ENCODE measurements at regions not wholly inside any gene's neighbourhood (a gene's known extent, or its start where the extent isn't known, plus 50 kb on each side); places are given as distances from the start of the nearest gene placed in this dataset.

GRCh38 chr10:36840788-36841187, 284.6 kb upstream of the ANKRD30A start:
- no peaks in the 10 kb centered on the region for H3K27me3 ChIP-seq
- H3K4me1 ChIP-seq, result no peaks in the 10 kb centered on the region
- no peaks in the 10 kb centered on the region for H3K9me3 ChIP-seq
- intact Hi-C loops (cut with DNase I; ENCODE audit: low total_unique reads), result no loop called here
- H3K27ac ChIP-seq, result no peak overlapping the region
- 62 to 84% (median 75%) methylated on average over 4 of the region's 4 CpGs for WGBS, 5 donors
- no peak for DNase-seq
- H3K4me3 ChIP-seq, result no peak overlapping the region
- no peak for TF ChIP-seq CTCF (IDR thresholded peaks at IDR 0.05)
- no peak for TF ChIP-seq POLR2A (IDR thresholded peaks at IDR 0.05)
- TF ChIP-seq POLR2AphosphoS5 (IDR thresholded peaks at IDR 0.05), result no peak
- TF ChIP-seq EP300 (IDR thresholded peaks at IDR 0.05), result no peak
- no peaks in the 10 kb centered on the region for H3K36me3 ChIP-seq

- Histone ChIP-seq H3K27me3 (no peaks in the 10 kb centered on the region), H3K9me3 (no peaks in the 10 kb centered on the region), H3K27ac (no peak overlapping the region), H3K4me1 (no peaks in the 10 kb centered on the region), H3K4me3 (no peak overlapping the region), H3K36me3 (no peaks in the 10 kb centered on the region)
- TF ChIP-seq EP300 (IDR thresholded peaks at IDR 0.05), result no peak
- DNase-seq, result no peak
- intact Hi-C loops (cut with DNase I; ENCODE audit: low total_unique reads), result no loop called here
These were observed 288.0 kb upstream of the ANKRD30A start for GRCh38 chr10:36837416-36837815.

- H3K4me3 ChIP-seq, result no peak overlapping the region
- no peak for TF ChIP-seq EP300 (IDR thresholded peaks at IDR 0.05)
These were observed 305.6 kb upstream of the ANKRD30A start for GRCh38 chr10:36819781-36820180.

GRCh38 chr10:36817898-36818297, 307.5 kb upstream of the ANKRD30A start:
- intact Hi-C loops (cut with DNase I; ENCODE audit: low total_unique reads), result no loop called here
- Histone ChIP-seq H3K36me3 (no peaks in the 10 kb centered on the region), H3K27ac (no peak overlapping the region), H3K9me3 (peaks cover 0 to 6% (median 2%) of the 10 kb centered on the region in 4 donors), H3K4me3 (no peak overlapping the region), H3K4me1 (no peaks in the 10 kb centered on the region), H3K27me3 (no peaks in the 10 kb centered on the region)
- no peak for DNase-seq
- TF ChIP-seq EP300 (IDR thresholded peaks at IDR 0.05) (no peak), POLR2AphosphoS5 (IDR thresholded peaks at IDR 0.05) (no peak), CTCF (IDR thresholded peaks at IDR 0.05) (no peak), POLR2A (IDR thresholded peaks at IDR 0.05) (no peak)
- WGBS, 5 donors, result 80 to 90% (median 84%) methylated on average over 14 to 15 of the region's 15 CpGs

More at GRCh38 chr10:36819781-36820180, 305.6 kb upstream of the ANKRD30A start:
- intact Hi-C loops (cut with DNase I; ENCODE audit: low total_unique reads), result no loop called here
- no peak for DNase-seq
- 89 to 97% (median 93%) methylated on average over 9 to 20 of the region's 20 CpGs for WGBS, 5 donors
- Histone ChIP-seq H3K27me3 (no peaks in the 10 kb centered on the region), H3K27ac (no peak overlapping the region), H3K4me1 (no peaks in the 10 kb centered on the region), H3K36me3 (no peaks in the 10 kb centered on the region), H3K9me3 (peaks cover 0 to 6% (median 2%) of the 10 kb centered on the region in 4 donors)

- DNase-seq, result peak in 1 of 2 donors; percentile 6
- WGBS, 5 donors, result 53 to 65% (median 64%) methylated on average over 2 of the region's 2 CpGs
- Histone ChIP-seq H3K4me3 (no peak overlapping the region), H3K36me3 (no peaks in the 10 kb centered on the region), H3K9me3 (no peaks in the 10 kb centered on the region), H3K27ac (no peak overlapping the region), H3K27me3 (no peaks in the 10 kb centered on the region), H3K4me1 (peaks cover 0 to 3% (median 0%) of the 10 kb centered on the region in 4 donors)
- no peak for TF ChIP-seq CTCF (IDR thresholded peaks at IDR 0.05)
- intact Hi-C loops (cut with DNase I; ENCODE audit: low total_unique reads), result no loop called here
These were observed 316.6 kb upstream of the ANKRD30A start for GRCh38 chr10:36808625-36809362.
